ENCODE measurements at regions not wholly inside any gene's neighbourhood (a gene's known extent, or its start where the extent isn't known, plus 50 kb on each side); places are given as distances from the start of the nearest gene placed in this dataset.
"Not testable (repeated sequence)": the region's sequence is repeated elsewhere in the genome, so short reads cannot be mapped to it uniquely, and the experiment has no call there.

GRCh38 chr11:103731670-103732069, 304.8 kb upstream of the DDI1 start:
- no peak for DNase-seq (ENCODE audit: low spot score)
- in situ Hi-C loops (cut with MboI; ENCODE audit: low pct_unique_long_range_greater_than_20kb, low sequenced_read_pairs, unreplicated experiment) = no loop called here

GRCh38 chr11:103733889-103734288, 302.6 kb upstream of the DDI1 start:
- no peak for TF ChIP-seq CTCF (IDR thresholded peaks at IDR 0.05; ENCODE audit: extremely low read depth, insufficient read depth, missing control alignments)
- in situ Hi-C loops (cut with MboI; ENCODE audit: low pct_unique_long_range_greater_than_20kb, low sequenced_read_pairs, unreplicated experiment) = no loop called here
- no peak for DNase-seq (ENCODE audit: low spot score)

More at GRCh38 chr11:103731670-103732069, 304.8 kb upstream of the DDI1 start:
- no peak for TF ChIP-seq CTCF (IDR thresholded peaks at IDR 0.05; ENCODE audit: extremely low read depth, insufficient read depth, missing control alignments)

GRCh38 chr11:103735497-103736032, 300.9 kb upstream of the DDI1 start:
- no peak for TF ChIP-seq CTCF (IDR thresholded peaks at IDR 0.05; ENCODE audit: extremely low read depth, insufficient read depth, missing control alignments)
- DNase-seq (ENCODE audit: low spot score) = no peak
- in situ Hi-C loops (cut with MboI; ENCODE audit: low pct_unique_long_range_greater_than_20kb, low sequenced_read_pairs, unreplicated experiment) = no loop called here

GRCh38 chr11:103736315-103737036, 300.0 kb upstream of the DDI1 start:
- in situ Hi-C loops (cut with MboI; ENCODE audit: low pct_unique_long_range_greater_than_20kb, low sequenced_read_pairs, unreplicated experiment) = no loop called here
- TF ChIP-seq CTCF (IDR thresholded peaks at IDR 0.05; ENCODE audit: extremely low read depth, insufficient read depth, missing control alignments) = no peak
- DNase-seq (ENCODE audit: low spot score) = no peak

- no peak for DNase-seq (ENCODE audit: low spot score)
- in situ Hi-C loops (cut with MboI; ENCODE audit: low pct_unique_long_range_greater_than_20kb, low sequenced_read_pairs, unreplicated experiment) = no loop called here
- no peak for TF ChIP-seq CTCF (IDR thresholded peaks at IDR 0.05; ENCODE audit: extremely low read depth, insufficient read depth, missing control alignments)
These were observed 299.3 kb upstream of the DDI1 start for GRCh38 chr11:103737037-103737622.

GRCh38 chr11:103737747-103738146, 298.7 kb upstream of the DDI1 start:
- DNase-seq (ENCODE audit: low spot score) = no peak
- in situ Hi-C loops (cut with MboI; ENCODE audit: low pct_unique_long_range_greater_than_20kb, low sequenced_read_pairs, unreplicated experiment) = no loop called here
- TF ChIP-seq CTCF (IDR thresholded peaks at IDR 0.05; ENCODE audit: extremely low read depth, insufficient read depth, missing control alignments) = no peak

- DNase-seq (ENCODE audit: low spot score); in situ Hi-C loops (cut with MboI; ENCODE audit: low pct_unique_long_range_greater_than_20kb, low sequenced_read_pairs, unreplicated experiment): not testable (repeated sequence)
These were observed 297.2 kb upstream of the DDI1 start for GRCh38 chr11:103739074-103739796.
